AG04450 (cell line): ENCODE measurements at regions not wholly inside any gene's neighbourhood (a gene's known extent, or its start where the extent isn't known, plus 50 kb on each side); places are given as distances from the start of the nearest gene placed in this dataset.

Source experiments
- CTCF ChIA-PET: fragments of 300-600, 350-600 bp; formaldehyde crosslinking; extraction: SDS; loops from one replicate; lab custom pipeline; 2022; ENCODE audit warnings: antibody characterized with exemption, inconsistent platforms; lab: Charles Lee
- POLR2A ChIA-PET: fragments of 350-600 bp; formaldehyde crosslinking; extraction: SDS; loops from one replicate; lab custom pipeline; 2021; ENCODE audit warnings: antibody characterized with exemption, inconsistent platforms; lab: Yijun Ruan, JAX
- DNase-seq: peaks from one replicate; pipeline ENCODE4 v3.0.0-alpha.2; 2011; ENCODE audit warnings: low read depth, low spot score
- H3K27ac ChIP-seq: one replicate; pipeline ENCODE4 v1.5.1; 2012; ENCODE audit warnings: low read depth, low read length, control low read depth
- H3K27me3 ChIP-seq: one replicate; pipeline ENCODE4 v1.6.0; 2012; ENCODE audit warnings: low read length; ENCODE audit not compliant: control insufficient read depth, insufficient read depth
- H3K4me3 ChIP-seq: 2 replicates; pipeline ENCODE4 v1.5.1; 2011; ENCODE audit warnings: mild to moderate bottlenecking, low read depth, low read length, control low read depth
- H3K9me3 ChIP-seq: 2 replicates; pipeline ENCODE4 v1.5.1; 2012; ENCODE audit warnings: low read length; ENCODE audit not compliant: control insufficient read depth, insufficient read depth
- TF ChIP-seq, protein P1 (sequence below): IDR thresholded peaks from 2 replicates; pipeline ENCODE4 v1.5.1; 2011; ENCODE audit warnings: low read depth, low read length, control low read depth, inconsistent platforms

DNA sequence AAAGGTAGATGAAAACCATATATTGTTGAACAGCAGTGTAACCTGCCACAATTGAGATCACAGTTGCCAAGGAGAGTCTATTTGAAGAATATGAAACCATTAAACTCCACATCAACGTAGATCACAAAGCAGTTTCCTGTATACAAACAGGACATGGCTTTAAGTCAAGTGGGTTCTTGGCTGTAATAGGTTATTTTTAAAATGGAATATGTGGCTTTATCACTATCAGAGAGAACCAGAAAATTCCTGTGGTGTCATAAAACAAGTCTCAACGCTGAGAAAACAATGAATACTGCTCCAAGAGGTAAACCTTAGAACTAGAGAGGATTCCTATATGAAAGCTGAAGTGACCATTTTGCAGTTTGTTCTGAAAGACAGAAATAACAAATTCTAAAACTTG lies 999.7 kb downstream of the CDH11 start:
- Histone ChIP-seq H3K27ac (no peak overlapping the region), H3K27me3 (no peaks in the 10 kb centered on the region), H3K9me3 (no peaks in the 10 kb centered on the region), H3K4me3 (no peak overlapping the region)
- DNase-seq: no peak
- TF ChIP-seq, protein P1, sequence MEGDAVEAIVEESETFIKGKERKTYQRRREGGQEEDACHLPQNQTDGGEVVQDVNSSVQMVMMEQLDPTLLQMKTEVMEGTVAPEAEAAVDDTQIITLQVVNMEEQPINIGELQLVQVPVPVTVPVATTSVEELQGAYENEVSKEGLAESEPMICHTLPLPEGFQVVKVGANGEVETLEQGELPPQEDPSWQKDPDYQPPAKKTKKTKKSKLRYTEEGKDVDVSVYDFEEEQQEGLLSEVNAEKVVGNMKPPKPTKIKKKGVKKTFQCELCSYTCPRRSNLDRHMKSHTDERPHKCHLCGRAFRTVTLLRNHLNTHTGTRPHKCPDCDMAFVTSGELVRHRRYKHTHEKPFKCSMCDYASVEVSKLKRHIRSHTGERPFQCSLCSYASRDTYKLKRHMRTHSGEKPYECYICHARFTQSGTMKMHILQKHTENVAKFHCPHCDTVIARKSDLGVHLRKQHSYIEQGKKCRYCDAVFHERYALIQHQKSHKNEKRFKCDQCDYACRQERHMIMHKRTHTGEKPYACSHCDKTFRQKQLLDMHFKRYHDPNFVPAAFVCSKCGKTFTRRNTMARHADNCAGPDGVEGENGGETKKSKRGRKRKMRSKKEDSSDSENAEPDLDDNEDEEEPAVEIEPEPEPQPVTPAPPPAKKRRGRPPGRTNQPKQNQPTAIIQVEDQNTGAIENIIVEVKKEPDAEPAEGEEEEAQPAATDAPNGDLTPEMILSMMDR: no peak
- ChIA-PET POLR2A (no interaction called here), CTCF (interaction anchor here (1.4 kb wide), 1 partner anchor 11 kb away, joined by 3 read pairs; no protein-coding TSS in a partner anchor)

DNA sequence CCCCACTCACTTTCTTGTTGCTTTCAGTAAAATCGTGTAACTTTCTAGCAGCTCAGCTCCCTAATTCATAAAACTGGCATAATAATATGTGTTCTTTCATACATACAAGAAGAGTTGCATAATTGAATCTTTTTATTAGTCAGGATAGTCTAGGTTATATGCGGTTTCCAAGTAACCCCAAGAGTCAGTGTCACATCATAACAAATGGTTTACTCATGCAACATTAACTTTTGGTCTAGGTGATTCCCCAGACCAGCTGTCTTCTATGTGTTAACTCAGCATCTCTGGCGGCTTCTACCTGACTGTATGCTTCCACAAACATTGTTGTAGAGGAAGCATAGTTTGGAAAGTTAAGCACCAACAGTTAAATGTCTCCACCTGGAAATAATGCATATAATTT lies 1000.4 kb downstream of the CDH11 start:
- DNase-seq: peak; percentile 3
- Histone ChIP-seq H3K27me3 (no peaks in the 10 kb centered on the region), H3K9me3 (no peaks in the 10 kb centered on the region), H3K4me3 (no peak overlapping the region), H3K27ac (no peak overlapping the region)
- POLR2A ChIA-PET: no interaction called here
- TF ChIP-seq, protein P1: no peak
- CTCF ChIA-PET: interaction anchor here (1.4 kb wide), 1 partner anchor 11 kb away, joined by 3 read pairs; no protein-coding TSS in a partner anchor

DNA sequence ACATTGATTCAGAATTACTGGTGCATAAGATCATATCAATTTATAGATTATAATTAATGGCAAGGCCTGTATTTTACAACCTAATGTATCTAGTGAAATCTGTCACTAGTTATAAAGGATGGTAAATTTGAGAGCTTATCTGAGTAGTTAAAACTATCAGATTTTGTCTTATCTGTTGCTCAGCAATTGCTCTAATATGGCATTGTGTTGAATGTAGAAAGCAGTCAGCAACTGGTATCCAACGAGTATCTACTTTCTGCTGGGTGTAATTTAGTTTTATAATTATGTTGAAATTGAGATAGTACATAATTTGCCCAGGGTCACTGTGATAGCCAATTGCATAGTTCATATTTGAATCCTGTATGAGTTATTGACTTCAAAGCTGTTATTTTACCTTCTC lies 1005.7 kb downstream of the CDH11 start:
- no peak overlapping the region for H3K27ac ChIP-seq
- TF ChIP-seq, protein P1: no peak
- POLR2A ChIA-PET: no interaction called here
- H3K4me3 ChIP-seq: no peak overlapping the region
- H3K9me3 ChIP-seq: no peaks in the 10 kb centered on the region
- H3K27me3 ChIP-seq: no peaks in the 10 kb centered on the region
- CTCF ChIA-PET: no interaction called here
- no peak for DNase-seq

DNA sequence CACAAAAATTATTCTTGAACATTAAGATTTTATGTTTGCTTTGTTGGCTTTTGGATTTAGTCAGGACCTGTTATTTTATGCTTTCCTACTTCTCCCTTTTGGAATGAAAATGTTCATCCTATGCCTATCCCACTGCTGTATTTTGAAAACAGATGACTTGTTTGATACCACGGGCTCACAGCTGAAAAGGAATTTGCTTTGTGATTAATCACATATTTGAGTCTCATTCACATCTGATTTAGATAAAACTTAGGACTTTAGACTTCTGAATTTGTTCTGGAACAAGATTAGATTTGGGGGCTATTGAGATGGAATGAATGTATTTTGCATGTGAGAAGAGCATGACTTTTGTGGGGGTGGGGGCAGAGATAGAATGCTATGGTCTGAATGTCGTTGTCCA lies 1012.6 kb downstream of the CDH11 start:
- ChIA-PET CTCF (interaction anchor here (0.7 kb wide), 1 partner anchor 999 kb away, joined by 9 read pairs; no protein-coding TSS in a partner anchor), POLR2A (no interaction called here)
- TF ChIP-seq, protein P1: no peak
- Histone ChIP-seq H3K27me3 (no peaks in the 10 kb centered on the region), H3K9me3 (no peaks in the 10 kb centered on the region), H3K4me3 (no peak overlapping the region), H3K27ac (no peak overlapping the region)
- no peak for DNase-seq

DNA sequence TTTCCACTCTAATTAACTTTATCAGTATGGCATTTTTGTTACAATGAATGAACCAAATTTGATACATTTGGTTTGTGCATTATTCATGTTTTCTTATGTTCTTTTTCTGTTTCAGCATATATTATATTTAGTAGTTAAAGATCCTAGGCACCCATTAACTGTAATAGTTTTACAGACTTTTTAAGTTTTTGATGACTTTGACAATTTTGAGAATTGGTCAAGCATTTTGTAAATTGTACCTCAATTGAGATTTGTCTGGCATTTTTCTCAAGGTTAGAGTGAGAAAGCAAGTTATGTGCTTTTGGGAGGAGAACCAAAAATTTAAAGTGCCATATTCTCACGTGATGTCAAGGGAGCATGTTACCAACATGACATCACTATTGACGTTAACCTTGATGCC lies 1019.2 kb downstream of the CDH11 start:
- ChIA-PET POLR2A (no interaction called here), CTCF (no interaction called here)
- no peaks in the 10 kb centered on the region for H3K27me3 ChIP-seq
- H3K27ac ChIP-seq: no peak overlapping the region
- no peak overlapping the region for H3K4me3 ChIP-seq
- TF ChIP-seq, protein P1: no peak
- no peak for DNase-seq
- H3K9me3 ChIP-seq: no peaks in the 10 kb centered on the region
